ENCODE measurements at regions not wholly inside any gene's neighbourhood (a gene's known extent, or its start where the extent isn't known, plus 50 kb on each side); places are given as distances from the start of the nearest gene placed in this dataset.

DNA sequence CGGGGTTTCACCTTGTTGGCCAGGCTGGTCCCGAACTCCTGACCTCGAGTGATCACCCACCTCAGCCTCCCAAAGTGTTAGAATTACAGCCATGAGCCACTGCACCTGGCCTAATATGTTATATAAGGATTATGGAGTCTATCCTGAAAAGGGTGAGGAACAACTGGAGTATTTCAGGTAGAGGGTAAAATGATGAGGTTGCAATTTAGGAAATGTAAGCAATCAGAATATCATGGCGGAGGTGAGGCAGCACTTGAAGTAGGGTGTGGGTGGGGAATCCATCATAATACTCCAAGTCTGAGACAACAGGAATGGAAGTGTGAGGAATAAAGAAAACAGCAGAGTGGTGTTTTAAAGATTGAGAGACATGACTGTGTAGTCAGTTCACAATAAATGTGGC is 582.2 kb downstream of the FGF9 start:
- DNase-seq: no peak

DNA sequence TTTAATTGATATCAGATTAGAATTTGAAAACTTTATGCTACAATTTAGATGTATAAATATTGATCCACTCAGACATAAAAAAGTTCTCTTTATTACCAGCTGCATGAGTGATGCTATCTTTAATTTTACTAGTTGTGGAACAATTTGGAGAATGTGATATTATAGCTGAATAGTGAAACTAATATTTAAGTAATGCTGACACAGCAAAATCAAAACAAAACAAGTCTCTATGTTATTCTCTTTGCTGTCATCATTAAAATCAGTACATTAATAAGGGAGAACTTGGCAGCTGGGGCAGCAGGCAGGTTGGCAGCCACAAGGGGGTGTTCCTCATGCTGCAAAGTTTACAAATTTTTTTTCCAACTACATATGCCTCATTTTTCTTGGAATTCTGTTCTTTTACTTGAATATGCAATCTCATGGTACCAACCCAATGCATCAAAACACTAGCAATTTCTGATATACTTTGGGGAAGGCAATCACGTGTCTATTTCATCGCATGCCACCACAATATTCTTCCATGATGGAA is 585.3 kb downstream of the FGF9 start:
- DNase-seq: no peak

DNA sequence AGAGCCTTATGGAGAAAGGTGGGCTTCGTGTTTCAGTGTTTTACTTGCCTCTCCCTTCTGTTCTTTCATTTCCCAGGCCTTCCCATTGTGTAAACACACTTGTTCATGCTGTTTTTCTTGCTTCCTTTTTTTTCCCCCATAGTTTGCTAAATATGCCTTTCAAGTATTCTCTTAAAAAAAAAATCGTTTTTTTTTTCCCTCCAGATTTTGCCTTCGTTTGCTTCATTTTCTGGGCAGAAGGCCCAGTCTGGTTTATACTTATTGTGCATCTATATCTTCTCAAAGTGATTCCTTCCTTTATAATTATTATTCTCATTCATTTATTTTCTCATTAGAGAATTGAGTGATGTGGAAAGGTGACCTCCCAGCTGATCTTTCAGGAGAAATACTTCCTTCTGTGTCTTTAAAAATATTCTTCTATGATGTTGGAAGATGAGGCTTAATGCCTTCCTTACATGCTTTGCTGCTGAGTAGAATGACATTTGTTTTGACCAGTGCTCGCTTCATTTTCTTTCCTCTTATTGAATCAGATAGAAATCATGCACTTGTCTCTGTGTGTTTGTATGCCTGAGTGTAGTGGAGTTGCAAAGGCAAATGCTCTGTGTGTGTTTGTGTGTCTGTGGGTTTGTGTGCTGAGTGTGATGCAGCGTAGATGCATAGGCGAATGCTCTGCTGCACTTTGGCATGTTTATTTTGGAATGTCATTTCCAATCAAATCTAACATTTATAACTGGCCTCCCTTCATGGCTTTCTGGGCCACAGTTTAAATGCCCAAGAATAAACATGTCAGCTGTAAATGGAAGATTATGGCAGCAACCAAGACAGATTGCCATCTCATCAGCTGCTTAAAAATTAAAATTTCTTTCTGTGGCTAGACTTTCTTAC is 591.4 kb downstream of the FGF9 start:
- no peak for DNase-seq

DNA sequence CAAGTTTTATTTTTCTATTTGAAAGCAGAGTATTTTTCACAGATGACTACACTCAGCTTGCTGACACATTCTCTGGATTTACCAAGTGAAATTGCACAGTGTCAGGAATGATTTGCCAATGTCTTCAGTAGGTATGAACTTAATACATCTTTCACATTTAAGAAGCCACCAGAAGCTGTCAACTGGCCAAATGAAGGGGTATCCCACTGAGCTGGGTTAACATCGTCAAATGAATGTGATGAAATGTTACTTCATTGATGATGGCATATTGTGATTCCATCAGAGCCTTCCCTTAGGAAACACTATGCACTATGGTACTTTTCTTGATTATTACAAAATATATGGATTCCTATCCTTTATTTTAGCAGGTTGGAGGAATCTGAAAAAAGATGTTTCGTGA is 592.3 kb downstream of the FGF9 start:
- no peak for DNase-seq

DNA sequence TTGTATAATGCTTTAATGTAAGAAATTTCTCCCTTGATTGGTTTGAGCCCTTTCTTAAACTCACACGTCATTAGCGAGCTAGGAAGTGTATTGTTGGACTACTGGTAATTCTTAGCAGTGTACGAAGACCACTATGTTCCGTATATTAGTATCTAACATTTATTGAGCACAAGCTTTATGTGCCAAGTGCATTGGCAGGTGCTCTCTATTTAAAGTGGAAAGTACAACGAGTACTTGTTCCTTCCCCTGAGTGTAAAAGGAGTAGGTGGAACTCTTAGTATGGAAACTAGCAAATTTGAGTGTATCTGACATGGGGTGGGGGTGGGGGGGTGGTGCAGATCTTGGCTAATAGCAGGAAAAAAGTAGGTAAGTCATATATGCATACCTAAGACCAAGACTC is 594.7 kb downstream of the FGF9 start:
- DNase-seq: no peak

DNA sequence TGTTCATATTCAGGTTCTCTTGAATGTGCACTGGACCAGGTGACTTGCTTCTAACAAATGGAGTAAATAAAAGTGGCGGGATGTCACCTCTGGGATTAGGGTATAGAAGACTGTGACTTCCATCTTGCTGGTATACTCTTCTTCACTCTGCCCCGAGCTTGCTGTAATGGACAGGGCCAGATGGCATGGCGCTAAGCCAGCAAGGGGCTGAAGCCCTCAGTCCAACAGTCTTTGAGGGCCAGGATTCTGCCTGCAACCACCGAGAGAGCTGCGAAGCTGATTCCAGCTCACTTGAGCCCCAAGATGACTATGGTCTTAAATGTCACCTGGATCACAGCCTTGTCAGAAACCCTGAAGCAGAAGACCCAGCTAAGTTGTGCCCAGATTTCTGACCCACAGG is 600.0 kb downstream of the FGF9 start:
- no peak for DNase-seq

DNA sequence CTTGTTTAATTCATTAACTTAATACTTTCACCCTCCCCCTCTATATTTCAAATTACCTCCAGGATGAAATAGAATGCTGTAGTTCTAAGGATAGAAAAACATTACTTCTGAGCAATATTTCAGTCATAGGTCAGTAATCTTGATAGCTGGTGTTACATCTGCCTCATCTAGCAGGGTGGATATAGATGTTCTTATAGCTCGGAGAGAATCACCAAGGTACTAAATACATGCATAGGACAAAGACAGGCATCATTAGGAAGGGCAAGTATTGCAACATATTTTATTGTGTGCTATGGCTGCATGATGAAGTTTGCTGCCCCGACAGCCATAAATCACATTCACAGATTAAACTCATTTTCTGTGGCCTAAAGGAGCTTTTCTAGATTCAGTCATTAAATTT is 601.0 kb downstream of the FGF9 start:
- no peak for DNase-seq

DNA sequence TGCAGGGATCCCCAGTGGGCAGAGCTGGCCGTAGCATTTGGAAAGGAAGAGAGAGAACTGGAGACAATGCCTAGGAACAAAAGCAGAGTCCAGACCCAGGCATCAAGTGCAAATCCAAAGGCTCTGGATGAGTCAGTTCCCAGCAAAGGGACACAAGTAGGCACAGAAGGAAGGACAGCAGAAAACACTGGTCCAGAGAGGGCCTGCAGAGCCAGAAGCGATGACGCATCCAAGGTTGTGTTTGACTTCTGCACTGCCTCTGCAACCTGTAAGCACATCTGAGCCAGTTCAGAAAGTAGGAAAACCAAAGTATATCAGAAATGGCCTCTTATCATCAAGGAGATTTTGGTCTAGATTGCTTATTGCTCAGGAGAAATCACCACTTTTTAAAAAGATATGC is 604.5 kb downstream of the FGF9 start:
- no peak for DNase-seq

DNA sequence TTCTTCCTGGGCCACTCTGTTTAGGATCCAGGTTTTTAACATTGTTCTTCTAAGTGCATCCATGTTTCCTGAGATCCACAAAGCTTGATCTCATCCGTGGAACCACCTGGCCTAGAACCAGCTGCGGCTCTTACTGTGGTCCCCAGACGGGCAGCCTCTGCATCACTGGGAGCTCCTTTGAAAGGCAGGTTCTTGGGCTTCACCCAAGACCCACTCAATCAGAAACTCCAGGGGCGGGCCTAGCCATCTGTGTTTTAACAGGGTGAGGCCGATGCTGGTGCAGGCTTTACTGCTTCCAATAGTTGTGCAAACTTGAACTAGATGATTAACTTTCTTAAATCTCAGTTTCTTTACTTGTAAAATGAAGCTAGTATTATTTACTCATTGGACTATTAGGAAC is 605.7 kb downstream of the FGF9 start:
- DNase-seq: no peak

DNA sequence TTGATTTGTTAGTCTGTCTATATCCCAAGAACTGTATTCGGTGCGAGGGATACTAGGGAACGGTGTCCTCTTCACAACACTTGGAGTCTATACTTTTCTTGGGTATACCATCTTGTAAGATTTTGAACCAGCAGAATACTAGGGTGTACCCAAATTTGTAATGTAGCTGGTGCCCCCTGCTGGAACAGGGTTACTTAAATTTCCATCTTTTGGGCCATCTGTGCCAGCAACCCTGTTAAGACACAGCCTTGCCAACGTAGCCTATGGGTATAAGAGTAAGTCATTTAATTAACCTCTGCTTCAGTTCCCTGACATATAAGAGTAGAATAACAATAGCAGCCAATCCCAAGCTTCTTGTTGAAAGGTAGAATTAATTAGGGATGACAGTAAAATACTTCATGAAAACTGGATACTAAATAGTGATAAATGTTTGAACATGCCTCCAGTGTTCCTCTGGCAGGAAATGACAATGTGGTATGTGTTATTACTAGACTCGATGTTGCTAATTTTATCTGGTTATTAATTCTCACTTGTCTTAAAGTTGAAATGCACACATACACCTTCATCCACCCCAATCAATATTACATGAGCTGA is 607.6 kb downstream of the FGF9 start:
- DNase-seq: peak; percentile 52 to 59

DNA sequence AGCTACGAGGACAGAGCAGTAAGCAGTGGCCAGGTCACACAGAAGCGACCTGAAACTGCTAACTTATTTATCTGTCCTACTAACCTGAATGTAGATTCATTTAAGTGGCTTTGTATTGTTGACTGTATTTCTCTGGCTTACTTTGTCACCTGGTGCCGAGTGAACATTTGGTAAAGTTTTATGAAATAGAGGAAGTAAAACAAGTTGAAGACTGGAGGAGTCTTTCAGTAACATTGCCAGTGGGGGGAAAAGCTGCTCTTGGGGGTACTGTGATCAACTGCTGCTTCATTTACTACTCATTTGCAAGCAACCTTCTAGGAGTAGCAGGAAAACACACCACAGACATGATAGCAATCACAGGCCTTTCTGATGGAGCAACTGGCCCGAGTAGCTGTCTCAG is 615.0 kb downstream of the FGF9 start:
- no peak for DNase-seq

DNA sequence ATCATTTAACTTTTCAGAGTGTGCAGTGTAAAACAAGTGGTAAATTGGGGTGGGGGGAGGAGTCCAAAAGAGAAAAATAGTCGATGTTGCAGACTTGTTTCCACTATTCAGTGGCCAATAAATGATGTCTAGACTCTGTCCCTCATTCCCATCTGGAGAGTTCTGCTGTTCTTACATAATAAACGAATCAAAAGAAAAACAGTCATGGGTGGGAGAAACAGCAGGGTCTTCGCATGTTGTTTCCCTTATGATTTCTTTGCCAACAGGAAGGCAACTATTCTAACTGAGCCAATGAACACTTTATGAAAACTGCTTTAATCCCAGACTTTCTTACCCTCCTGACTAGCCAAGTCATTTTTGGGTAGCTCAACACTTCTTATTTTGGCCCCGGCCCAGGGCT is 615.5 kb downstream of the FGF9 start:
- no peak for DNase-seq

DNA sequence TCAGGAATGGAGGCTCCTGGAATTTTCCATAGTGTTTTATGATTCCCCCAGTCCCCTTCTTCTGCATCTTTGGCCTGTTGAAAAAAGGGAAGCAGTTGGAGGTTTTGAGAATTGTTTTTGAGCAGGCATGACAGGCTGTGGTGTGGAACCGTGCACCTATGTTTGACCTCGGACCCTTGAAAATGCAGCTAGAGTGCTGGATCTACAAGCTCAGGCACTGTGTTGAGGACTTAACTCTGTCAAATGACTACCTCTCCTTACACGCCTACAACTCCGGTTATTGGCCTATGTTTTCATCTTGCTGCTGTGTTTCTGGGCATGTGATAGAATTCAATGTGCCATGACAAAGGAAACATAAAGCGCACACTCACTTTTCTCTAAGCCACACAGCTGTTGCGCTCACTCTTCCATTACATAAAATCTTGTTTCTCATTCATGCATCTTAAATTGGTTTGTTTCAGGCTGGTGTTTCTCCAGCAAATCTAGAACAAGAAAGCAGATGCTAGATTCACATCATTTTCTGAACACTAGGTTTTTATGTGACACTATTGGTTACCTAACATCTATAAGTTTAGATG is 616.6 kb downstream of the FGF9 start:
- DNase-seq: no peak

DNA sequence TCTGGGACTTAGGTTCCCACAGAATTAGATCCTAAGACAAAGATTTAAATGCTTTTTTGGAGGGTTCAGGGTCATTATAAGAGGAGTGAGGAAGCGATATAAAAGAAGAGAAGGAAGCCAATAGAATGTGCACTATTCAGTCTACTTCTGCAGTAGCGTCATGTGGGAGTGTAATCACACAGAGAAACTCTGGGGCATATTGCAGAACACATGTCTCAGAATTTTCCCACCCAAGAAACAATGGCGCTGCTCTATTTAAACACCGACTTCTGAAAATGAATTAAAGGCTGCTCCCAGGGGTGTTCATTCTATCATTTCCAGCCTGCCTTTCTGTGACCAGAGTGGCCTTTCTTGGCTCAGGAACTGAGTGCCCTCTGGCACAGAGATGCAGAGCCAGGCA is 617.6 kb downstream of the FGF9 start:
- no peak for DNase-seq

DNA sequence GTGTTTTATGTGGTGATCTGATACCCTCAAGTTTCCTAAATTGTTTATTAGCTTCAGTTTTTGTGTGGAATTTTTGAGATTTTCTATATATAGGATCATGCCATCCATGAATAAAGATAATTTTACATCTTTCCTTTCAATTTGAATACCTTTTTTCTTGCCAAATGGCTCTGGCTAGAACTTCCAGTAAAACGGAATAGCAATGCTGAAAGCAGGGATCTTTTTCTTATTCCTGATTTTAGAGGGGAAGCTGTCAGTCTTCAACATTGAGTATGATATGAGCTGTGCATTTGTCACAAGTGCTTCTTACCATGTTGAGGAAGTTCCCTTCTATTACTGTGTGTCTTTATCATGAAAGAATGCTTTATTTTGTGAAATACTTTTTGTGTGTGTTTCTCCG is 618.8 kb downstream of the FGF9 start:
- DNase-seq: no peak

DNA sequence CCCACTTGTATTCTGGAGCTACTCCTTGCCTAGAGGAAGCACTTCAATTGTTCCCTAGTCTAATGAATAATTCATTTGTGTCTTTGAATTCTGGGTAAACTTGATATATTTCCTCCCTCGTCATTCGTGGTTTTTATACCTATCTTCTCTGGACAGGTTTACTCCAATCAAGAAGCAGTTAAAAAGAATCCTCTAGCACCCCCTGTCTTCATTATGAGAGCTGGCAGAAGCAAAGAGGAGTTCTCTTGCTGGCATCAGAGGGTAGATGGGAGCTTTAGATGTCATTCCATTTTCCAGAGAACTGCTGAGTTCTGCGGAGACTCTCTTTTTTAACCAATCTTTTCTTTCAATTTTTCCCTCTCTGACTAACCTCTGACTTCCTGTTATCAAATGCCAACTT is 627.7 kb downstream of the FGF9 start:
- DNase-seq: no peak

DNA sequence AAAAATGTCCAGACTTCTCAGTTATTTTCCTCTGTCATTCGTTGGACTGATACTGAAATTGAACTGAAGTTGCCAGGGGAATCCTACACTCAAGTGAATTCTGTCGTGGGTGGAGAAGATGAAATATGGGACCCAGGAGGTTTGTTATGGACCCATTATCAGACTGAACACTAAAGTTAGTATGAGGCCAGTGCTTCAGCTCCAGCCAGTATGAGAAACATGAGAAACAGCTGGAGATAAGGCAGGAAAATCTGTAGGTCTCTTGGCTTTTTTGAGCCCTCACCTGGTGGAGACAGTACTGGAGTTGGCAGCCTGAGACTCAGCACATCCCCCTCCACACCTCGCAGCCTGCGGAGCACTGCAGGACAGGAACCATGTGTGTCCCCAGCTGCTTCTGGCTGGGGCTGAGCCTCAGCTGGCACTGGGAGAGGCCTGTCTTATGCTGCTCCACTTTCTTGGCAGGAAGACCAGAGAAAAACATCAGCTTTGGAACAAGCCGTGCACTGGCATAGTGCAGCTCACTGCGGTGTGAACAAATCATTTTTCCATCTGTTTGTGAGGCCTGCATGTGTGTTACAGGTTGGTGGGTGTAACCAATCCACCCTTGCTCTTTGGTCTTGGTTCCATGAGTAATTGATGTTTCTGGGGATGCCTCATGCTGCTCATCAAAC is 641.0 kb downstream of the FGF9 start:
- no peak for DNase-seq

DNA sequence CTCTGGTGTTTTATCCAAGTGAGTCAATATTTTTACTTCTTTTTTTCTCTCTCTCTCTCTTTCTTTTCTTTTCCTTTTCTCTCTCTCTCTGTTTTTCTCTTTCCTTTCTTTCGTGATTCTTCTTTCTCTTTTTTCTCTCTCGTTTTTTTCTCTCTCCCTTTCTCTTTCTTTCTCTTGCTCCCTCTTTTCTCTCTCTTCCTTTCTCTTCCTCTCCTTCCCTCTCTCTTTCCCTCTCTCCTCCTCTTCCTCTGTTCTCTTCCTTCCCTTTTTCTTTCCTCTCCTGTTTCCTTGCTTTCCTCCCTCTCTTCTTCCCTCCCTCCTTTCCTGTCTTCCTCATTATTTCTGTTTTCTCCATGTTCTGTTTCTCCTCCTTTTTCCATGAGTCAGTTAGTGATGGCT is 641.5 kb downstream of the FGF9 start:
- DNase-seq: no peak

DNA sequence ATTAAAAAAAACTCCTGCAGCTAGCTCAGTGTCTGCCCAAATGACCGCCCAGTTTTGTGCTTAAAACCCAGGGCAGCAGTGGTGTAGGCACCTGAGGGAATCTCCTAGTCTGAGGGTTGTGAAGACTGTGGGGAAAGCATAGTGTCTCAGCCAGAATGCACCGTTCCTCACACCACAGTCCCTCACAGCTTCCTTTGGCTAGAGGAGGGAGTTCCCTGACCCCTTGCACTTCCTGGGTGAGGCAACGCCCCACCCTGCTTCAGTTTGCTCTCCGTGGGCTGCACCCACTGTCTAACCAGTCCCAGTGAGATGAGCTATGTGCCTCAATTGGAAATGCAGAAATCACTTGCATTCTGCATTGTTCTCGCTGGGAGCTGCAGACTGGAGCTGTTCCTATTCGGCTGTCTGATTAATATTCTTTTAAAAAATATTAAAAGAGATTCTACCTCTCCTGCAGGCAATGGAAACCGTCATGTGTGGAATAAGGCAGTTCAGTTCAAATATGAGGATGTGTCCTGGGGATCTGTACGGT is 645.7 kb downstream of the FGF9 start:
- no peak for DNase-seq

DNA sequence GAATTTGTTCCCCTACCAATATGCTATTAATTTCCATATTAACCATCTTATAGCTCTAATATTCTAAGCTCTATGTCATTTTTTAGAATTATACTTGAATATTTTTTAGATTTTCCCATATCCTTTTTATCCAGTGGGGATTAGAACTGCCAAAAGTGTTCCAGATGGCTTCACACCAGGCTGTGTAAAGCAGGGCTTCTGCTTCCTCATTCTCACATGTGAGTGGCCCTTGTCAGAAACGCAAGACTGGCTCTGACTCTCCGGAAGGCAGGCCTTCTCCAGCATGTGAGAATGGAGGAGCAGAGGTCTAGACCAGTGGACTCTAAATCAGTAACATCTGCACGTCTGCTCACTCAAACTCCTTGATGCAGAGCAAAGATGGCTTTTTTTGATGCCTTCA is 650.1 kb downstream of the FGF9 start:
- DNase-seq: no peak

DNA sequence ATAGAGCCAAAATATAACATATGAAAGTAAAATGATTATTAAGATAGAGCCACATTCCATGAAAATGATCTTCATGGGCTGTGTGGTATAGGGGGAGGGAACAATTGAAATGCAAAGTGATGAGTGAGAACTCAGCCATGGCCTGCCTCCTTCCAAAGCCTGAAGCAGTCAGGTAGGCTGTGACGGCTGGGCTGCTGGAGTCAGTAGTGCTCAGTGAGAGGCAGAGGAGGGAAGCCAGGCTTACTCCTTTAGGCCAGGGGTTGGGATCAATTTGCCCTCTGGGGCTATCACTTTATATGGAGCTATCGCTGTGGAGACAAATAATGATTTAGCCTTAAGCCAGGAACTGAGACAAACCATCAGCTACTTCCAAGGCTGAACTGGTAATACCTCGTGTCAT is 654.9 kb downstream of the FGF9 start:
- DNase-seq: no peak

DNA sequence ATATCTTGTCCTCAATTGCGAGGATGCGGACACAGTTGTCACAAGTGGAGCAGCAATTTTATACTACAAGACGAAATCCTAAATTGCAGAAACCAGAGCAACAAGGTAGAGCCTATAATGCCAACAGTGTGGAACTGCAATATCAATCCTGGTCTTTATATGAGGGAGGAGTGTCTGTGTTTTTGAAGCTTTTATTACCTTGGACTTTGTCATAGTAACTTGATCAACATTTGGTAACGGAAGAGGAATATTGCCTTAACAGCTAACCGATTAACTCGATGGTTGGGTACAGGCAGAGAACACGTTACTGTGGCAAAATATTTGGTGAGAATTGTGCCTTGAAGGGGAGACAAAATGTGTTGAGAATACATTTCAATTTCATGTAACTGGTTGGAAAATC is 661.5 kb downstream of the FGF9 start:
- DNase-seq: no peak

DNA sequence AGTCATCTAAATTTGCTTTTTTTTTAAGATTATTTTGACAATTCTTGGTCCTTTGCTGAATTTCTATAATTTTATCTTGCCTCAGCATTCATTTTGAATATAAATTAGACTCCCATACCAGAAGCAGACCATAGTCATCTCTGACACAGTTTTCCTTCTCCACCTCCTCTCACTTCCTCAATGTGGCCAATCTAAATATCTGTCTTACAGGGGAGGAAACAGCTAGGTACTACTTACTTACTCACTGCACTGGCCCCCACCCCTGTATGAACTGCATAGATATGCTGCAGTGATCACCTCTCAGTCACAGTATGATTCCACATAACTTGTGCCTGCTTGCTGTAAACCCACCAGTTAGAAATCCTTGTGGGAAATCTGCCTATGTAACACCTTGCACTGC is 665.6 kb downstream of the FGF9 start:
- no peak for DNase-seq
